GM18907 (cell line): ENCODE measurements at regions not wholly inside any gene's neighbourhood (a gene's known extent, or its start where the extent isn't known, plus 50 kb on each side); places are given as distances from the start of the nearest gene placed in this dataset.

Experiments used
- ATAC-seq: cut with Tn5 transposase; IDR thresholded peaks from one replicate; pipeline ENCODE4 v1.9.1; 2021; ENCODE audit warnings: mild to moderate bottlenecking, moderate library complexity; ENCODE audit not compliant: unreplicated experiment

- no peak for ATAC-seq
These were observed 53.9 kb upstream of the GALNTL6 start for GRCh38 chr4:171759274-171759673.

DNA sequence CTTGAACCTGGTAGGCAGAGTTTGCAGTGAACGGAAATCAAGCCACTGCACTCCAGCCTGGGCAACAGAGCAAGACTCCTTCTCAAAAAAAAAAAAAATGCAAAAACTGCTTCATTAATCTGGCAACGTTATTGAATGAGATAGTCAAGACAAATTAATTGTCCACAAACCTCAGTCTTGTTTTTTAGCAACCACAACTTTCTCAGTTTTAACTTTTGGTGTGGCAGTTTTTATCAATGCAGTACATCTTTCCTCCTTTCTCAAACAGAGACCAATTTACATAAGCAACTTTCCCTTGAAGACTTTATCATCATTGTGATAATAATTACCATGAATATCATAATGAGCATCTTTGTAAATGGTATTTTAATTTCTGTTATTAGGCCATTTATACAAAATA is 61.7 kb upstream of the GALNTL6 start:
- ATAC-seq, result no peak

DNA sequence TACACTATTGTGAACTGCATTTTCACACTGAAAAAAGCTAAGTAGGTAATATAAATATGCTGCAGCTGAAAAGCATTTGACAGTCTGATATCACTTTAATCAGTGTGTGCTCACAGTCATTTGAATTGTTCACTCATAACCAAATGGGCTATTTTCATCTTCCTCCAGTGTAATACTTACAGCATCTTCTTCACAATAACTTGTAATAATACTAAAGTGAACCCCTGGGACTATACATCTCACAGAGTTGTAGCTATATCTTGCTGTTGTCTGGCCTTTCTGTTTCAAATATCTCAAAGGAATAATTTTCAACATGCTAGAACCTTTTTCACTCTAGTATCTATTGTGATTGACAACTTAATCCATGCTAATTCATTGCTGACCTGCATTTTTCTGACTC is 66.8 kb upstream of the GALNTL6 start:
- no peak for ATAC-seq

GRCh38 chr4:171742436-171742835 is 70.8 kb upstream of the GALNTL6 start:
- ATAC-seq, result no peak

DNA sequence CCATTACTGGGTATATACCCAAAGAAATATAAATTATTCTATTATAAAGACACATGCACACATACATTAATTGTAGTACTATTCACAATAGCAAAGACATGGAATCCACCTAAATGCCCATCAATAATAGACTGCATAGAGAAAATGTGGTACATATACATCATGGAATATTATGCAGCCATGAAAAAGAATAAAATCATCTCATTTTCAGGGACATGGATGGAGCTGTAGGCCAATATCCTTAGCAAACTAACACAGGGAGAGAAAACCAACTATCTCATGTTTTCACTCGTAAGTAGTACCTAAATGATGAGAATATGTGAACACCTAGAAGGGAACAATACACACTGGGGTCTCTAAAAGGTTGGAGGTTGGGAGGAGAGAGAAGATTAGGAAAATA is 86.0 kb upstream of the GALNTL6 start:
- no peak for ATAC-seq

GRCh38 chr4:171721937-171722336 is 91.3 kb upstream of the GALNTL6 start:
- ATAC-seq, result no peak

DNA sequence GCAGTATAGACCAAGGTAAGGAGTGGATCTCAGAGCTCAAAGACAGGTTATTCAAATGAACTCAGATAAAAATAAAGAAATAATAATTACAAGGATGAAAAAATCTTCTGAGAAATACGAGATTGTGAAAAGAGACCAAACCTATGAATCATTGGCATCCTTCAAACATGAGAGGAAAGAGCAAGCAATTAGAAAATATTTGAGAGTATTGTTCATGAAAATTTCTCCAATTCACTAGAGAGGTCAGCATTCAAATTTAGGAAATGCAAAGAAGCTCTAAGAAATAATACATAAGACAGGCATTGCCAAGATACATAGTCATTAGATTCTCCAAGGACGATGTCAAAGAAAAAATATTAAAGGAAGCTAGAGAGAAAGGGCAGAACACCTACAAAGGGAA is 93.5 kb upstream of the GALNTL6 start:
- no peak for ATAC-seq

GRCh38 chr4:171718665-171719064 is 94.5 kb upstream of the GALNTL6 start:
- ATAC-seq, result no peak

DNA sequence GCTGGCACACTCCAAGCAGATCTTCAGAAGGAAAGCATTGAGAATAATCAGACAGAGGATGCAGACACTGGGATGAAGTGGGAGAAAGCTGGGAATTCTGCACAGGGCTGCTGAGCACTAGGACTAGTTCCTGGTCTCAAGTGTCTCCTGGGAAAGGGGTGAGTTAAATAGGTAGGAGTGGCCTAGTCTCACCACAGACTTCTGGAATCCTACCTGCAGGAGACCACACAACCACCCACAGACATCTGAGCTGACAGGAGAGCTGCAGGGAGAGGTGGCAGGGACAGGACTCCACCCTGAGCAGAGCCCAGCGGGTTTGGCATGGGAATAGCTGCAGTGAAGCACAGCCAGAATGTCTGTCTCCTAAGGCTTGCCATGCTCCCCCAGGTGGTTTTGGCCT is 95.1 kb upstream of the GALNTL6 start:
- ATAC-seq, result no peak

DNA sequence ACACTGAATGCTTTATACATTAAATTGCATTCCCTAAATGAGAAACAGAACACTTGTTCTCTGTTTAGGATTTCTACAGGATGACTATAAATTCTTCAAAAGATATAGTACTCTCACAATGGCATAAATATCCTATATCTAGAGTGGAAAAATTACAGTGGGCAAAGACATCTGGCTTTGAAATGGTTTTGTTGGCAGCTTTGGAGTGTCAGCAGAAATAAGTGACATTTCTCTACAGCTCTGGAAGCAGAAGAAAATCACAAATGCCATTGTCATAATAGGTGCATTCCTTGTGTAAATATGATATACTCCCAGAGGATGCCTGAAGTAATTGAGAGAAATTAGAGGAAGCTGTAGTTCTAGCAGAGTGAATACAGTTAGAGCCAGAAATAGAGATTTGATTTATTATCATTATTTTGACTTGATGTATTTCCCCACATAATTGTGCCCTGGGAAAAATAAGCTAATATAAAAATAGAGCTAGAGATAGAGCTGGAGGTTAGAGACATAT is 95.9 kb upstream of the GALNTL6 start:
- ATAC-seq, result no peak

- ATAC-seq, result no peak
These were observed 97.2 kb upstream of the GALNTL6 start for GRCh38 chr4:171715973-171716372.

DNA sequence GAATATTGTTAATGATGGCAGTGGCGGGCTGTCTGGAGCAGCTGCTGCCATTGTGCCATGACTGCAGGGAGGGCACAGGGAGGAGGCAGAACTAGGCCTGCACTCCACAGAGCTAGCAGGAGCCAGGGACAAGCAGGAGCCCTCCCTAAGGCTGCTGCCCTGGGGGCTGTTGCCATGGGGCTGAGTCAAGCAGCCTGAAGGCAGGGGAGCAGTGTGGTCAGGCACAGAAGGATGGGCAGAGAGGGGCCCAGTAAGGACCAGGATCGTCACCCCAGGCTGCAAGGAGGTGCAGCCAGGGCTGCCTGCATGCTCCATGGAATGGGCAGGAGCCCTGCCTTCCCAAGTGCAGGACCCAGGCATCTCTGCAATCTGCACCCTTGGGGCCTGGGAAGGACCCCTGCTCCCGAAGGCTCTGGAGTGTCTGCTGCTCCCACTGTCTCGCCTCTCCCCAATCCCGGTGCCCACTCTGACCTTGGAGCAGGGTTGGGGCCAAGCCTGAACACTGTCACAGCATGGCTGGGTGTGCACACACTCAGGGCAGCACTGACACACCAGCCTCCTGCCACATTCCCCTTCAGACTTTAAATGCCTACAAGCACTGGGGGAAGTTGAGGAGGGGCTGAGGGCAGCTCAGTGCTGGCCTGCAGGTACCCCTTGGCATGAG is 98.3 kb upstream of the GALNTL6 start:
- no peak for ATAC-seq

DNA sequence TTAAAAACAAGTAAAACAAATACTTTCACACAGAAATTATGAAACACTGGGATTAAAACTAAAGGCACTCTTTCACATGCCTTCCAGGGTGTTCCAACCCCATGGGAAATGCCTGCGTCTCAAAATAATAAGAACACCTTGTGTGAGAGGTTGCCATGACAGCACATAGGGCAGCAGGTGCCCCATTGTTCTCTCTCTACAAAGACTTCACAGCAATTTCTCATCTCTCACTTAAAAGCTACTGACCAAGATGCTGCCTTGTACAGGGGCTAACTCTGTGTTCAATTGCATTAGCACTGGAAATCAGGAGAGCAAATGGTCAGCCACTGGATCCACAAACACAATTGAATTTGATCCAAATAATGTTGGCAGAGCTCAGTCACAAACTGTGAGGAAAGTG is 102.5 kb upstream of the GALNTL6 start:
- ATAC-seq, result no peak

- ATAC-seq, result peak; percentile 99
These were observed 136.5 kb upstream of the GALNTL6 start for GRCh38 chr4:171676555-171677215.

GRCh38 chr4:171674781-171675180 is 138.4 kb upstream of the GALNTL6 start:
- ATAC-seq, result no peak

DNA sequence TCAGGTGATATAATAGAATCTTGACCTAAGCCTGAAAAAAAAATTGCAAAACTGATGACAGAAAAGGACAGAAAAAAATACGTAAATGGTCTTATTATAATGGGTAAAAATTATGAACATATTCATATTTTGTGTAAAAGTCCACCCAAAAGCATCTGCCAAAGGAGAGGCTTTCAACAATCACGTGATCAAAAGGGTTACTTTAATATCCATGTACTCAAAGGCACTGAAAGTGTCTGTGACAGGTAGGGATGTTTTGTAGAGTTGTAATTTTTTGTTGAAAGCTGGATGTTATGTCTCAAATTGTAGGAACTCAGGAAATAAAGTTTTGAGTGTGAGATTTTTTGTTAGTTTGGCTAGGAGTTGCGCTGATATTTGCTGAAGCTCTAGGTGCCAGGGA is 144.8 kb upstream of the GALNTL6 start:
- ATAC-seq, result no peak

DNA sequence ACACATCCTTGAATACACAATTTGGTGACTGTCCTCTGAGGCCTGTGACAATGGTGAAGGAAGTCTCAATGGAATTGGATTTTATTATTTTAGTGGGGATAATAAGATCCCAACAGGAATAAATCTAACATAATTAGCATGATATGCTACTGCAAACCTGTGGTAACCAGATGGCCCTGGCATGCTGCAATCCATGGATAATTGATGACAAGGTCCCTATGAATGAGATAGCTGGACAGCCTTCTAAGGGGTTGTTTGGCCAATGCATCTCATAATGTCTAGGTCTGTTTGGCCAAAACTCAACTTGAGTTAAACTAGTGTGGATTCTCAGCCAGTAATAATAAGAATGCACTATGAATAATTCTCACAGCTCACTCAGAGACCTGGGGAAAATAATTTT is 145.3 kb upstream of the GALNTL6 start:
- no peak for ATAC-seq

DNA sequence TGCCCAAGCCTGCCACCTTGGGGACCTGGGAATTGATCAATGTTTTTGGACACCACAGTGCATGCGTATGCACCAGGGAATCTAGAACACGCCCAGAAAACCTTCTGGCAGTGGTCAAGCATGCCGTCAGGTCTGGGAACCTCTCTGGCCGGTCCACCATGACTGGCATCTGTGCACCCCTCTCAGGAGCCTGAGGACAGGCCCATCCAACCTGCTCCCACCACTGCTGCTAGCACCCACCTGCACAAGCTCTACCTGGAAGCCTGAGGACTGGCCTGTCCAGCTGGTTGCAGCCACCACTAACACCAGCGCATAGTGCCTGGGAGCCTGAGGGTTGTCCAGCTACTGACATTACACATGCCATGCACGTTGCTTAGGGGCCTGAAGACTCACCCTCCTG is 162.1 kb upstream of the GALNTL6 start:
- no peak for ATAC-seq

GRCh38 chr4:171650543-171650942 is 162.7 kb upstream of the GALNTL6 start:
- ATAC-seq, result peak; percentile 84

- ATAC-seq, result no peak
These were observed 164.3 kb upstream of the GALNTL6 start for GRCh38 chr4:171648926-171649325.

GRCh38 chr4:171646984-171647383 is 166.2 kb upstream of the GALNTL6 start:
- ATAC-seq, result no peak

DNA sequence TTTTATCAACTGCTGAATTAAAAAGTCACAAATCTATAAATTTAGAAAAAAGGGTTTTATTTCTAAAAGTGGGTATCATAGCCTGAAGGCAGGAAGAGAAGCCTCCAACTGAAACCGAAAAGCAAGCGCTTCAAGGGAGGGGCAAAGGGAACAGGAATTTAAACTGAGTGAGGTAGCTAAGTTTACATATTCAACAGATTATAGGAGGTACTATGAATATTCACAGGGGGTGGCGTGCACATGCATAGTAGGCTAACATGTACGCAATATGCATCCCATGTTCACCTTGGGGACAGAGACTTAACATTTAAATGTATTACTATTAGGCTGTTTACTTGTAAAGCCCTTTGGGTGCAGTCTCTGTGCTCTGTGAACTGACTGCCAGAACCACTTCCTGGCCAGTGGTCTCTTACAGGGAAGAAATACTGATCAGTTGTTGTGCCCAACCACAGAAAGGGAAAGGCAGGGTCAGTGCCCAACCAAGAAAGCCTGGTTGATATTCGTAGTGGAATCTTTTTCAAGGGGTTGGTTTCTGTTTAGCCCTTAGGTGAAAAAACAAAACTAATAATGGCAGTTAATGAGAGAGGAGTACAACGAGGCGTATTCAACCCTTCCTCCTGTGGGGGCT is 168.7 kb upstream of the GALNTL6 start:
- ATAC-seq, result peak; percentile 95
